ENCODE measurements at regions not wholly inside any gene's neighbourhood (a gene's known extent, or its start where the extent isn't known, plus 50 kb on each side); places are given as distances from the start of the nearest gene placed in this dataset.

DNA sequence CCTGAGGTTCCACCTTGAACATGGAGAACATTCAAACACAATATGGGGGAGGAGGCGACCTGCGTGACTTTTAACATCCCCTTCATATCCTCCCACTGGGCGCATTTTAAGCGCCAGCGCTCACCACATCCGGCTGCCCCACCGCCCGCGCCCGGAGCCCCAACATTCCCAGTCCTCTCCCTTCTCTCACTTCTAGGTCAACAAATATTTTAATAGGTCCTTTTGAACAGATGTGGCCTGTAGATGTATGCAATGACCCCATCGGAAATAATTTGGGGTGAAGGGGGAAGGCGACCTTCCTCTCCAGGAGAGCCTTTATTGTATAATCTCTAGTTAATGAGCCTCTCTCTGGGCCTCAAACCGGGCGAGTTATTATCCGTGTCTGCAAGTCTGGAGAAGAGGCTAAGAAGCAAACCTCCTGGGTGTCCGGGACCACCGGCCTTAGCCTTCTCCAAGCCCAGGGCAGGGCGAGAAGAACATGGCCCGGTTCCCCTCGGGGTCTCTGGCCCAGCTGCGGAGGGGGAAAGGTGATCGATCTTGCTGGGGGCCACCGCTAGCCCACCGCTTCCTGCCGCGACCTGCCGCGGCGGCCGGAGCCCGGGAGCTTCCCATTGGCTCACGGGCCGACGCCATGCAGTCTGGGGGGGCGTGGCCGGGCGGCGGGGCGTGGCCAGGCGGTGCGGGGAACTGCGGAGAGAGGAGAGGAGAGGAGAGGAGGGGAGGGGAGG is 83.2 kb upstream of the HMGA2 start:
- TF ChIP-seq, protein P1, sequence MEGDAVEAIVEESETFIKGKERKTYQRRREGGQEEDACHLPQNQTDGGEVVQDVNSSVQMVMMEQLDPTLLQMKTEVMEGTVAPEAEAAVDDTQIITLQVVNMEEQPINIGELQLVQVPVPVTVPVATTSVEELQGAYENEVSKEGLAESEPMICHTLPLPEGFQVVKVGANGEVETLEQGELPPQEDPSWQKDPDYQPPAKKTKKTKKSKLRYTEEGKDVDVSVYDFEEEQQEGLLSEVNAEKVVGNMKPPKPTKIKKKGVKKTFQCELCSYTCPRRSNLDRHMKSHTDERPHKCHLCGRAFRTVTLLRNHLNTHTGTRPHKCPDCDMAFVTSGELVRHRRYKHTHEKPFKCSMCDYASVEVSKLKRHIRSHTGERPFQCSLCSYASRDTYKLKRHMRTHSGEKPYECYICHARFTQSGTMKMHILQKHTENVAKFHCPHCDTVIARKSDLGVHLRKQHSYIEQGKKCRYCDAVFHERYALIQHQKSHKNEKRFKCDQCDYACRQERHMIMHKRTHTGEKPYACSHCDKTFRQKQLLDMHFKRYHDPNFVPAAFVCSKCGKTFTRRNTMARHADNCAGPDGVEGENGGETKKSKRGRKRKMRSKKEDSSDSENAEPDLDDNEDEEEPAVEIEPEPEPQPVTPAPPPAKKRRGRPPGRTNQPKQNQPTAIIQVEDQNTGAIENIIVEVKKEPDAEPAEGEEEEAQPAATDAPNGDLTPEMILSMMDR (conservative IDR thresholded peaks at IDR 0.05): no peak
- no peak for TF ChIP-seq ZFX (IDR thresholded peaks at IDR 0.05)

Data from C4-2B (cell line).